ENCODE measurements at regions not wholly inside any gene's neighbourhood (a gene's known extent, or its start where the extent isn't known, plus 50 kb on each side); places are given as distances from the start of the nearest gene placed in this dataset.
"Not testable (repeated sequence)": the region's sequence is repeated elsewhere in the genome, so short reads cannot be mapped to it uniquely, and the experiment has no call there.

- TF ChIP-seq CTCF (IDR thresholded peaks at IDR 0.05) = no peak
- H3K4me1 ChIP-seq = peaks cover 0 to 16% of the 10 kb centered on the region in 2 donors
- H3K9me3 ChIP-seq = no peaks in the 10 kb centered on the region
- intact Hi-C loops (cut with DNase I) = loop anchor here (2.0 to 5.0 kb wide), 3 partner anchors 53 to 409 kb away; partner anchors contain the start of gene SEC14L1
- H3K27me3 ChIP-seq = no peaks in the 10 kb centered on the region
- H3K36me3 ChIP-seq = peaks cover 5 to 21% of the 10 kb centered on the region in 2 donors
- peak overlapping the region; percentile 89 to 92 for H3K27ac ChIP-seq
- DNase-seq (ENCODE audit: low spot score in 2 of 2) = no peak
- H3K4me3 ChIP-seq = peak overlapping the region; percentile 79 to 90
Observed at GRCh38 chr17:77087650-77088454, 52.9 kb upstream of the SEC14L1 start.

GRCh38 chr17:77088455-77089123 lies 52.2 kb upstream of the SEC14L1 start:
- Histone ChIP-seq H3K4me3 (peak overlapping the region; percentile 79 to 90), H3K9me3 (no peaks in the 10 kb centered on the region), H3K27ac (peak overlapping the region; percentile 89 to 92), H3K36me3 (peaks cover 13 to 28% of the 10 kb centered on the region in 2 donors), H3K27me3 (no peaks in the 10 kb centered on the region), H3K4me1 (peaks cover 0 to 16% of the 10 kb centered on the region in 2 donors)
- intact Hi-C loops (cut with DNase I) = loop anchor here (2.0 to 5.0 kb wide), 3 partner anchors 52 to 409 kb away; partner anchors contain the start of gene SEC14L1
- TF ChIP-seq CTCF (IDR thresholded peaks at IDR 0.05) = peak; percentile 78 to 91 (median 81)
- DNase-seq (ENCODE audit: low spot score in 2 of 2) = peak; percentile 81 to 98

DNA sequence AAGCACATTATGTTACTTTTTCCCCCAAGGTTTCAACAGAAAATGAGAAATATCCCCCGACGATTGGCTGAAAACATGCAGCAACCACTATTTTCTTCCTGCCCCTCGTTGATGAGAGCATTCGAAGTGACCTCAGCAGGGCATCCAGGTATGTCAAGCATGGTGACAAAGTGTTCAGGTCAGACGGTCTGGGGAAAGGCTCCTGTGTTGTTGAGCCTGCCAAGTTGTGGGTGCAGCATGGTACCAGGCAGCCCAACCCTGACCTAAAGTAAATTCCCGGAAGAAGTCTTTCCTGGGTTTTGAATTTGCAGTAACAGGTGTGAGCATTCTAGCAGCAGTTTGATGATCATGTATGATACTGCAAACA lies 51.7 kb upstream of the SEC14L1 start:
- TF ChIP-seq CTCF (IDR thresholded peaks at IDR 0.05) = no peak
- Histone ChIP-seq H3K36me3 (peaks cover 17 to 33% of the 10 kb centered on the region in 2 donors), H3K9me3 (no peaks in the 10 kb centered on the region), H3K4me1 (peaks cover 0 to 16% of the 10 kb centered on the region in 2 donors), H3K27me3 (no peaks in the 10 kb centered on the region), H3K27ac (peak overlapping the region; percentile 89 to 92), H3K4me3 (peak overlapping the region; percentile 79 to 90)
- no peak for DNase-seq (ENCODE audit: low spot score in 2 of 2)
- intact Hi-C loops (cut with DNase I) = loop anchor here (2.0 to 5.0 kb wide), 3 partner anchors 52 to 408 kb away; partner anchors contain the start of gene SEC14L1

GRCh38 chr17:77089949-77090348 lies 50.8 kb upstream of the SEC14L1 start:
- H3K27me3 ChIP-seq; DNase-seq (ENCODE audit: low spot score in 2 of 2); H3K9me3 ChIP-seq; H3K27ac ChIP-seq: not testable (repeated sequence)
- H3K4me3 ChIP-seq = peak overlapping the region in 1 of 2 donors; percentile 90
- peaks cover 25 to 38% of the 10 kb centered on the region in 2 donors for H3K36me3 ChIP-seq
- peaks cover 0 to 16% of the 10 kb centered on the region in 2 donors for H3K4me1 ChIP-seq
- intact Hi-C loops (cut with DNase I) = loop anchor here (2.0 to 5.0 kb wide), 3 partner anchors 51 to 407 kb away; partner anchors contain the start of gene SEC14L1

GRCh38 chr17:77090476-77090875 lies 50.3 kb upstream of the SEC14L1 start:
- Histone ChIP-seq H3K9me3 (no peaks in the 10 kb centered on the region), H3K4me1 (peaks cover 0 to 16% of the 10 kb centered on the region in 2 donors), H3K27ac (no peak overlapping the region), H3K36me3 (peaks cover 30 to 38% of the 10 kb centered on the region in 2 donors), H3K4me3 (no peak overlapping the region), H3K27me3 (no peaks in the 10 kb centered on the region)
- no peak for TF ChIP-seq CTCF (IDR thresholded peaks at IDR 0.05)
- intact Hi-C loops (cut with DNase I) = no loop called here
- no peak for DNase-seq (ENCODE audit: low spot score in 2 of 2)

All from ascending aorta (tissue), 2 donors.